ENCODE measurements at regions not wholly inside any gene's neighbourhood (a gene's known extent, or its start where the extent isn't known, plus 50 kb on each side); places are given as distances from the start of the nearest gene placed in this dataset.

- DNase-seq, result no peak
Measured at GRCh38 chr12:20282401-20282800, 85.9 kb upstream of the PDE3A start.

DNA sequence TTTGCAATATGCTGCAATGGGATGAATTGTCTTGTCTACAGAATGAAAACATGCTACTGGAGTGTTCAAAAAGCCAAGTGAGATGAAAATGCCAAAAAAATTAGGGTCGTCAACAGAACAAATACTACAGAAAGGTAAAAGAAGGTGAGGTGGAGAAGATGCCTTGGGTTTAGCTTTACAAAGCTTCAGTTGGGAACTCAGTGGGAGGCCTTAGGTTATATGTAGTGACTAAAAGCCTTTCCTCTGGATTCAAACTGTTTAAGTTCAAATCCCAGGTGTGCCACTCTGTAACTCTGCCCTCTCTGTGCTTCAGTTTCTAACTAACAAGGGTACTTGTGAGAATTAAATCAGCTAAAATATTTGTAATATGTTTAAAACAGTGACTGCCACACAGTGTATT, 84.9 kb upstream of the PDE3A start:
- no peak for DNase-seq

DNA sequence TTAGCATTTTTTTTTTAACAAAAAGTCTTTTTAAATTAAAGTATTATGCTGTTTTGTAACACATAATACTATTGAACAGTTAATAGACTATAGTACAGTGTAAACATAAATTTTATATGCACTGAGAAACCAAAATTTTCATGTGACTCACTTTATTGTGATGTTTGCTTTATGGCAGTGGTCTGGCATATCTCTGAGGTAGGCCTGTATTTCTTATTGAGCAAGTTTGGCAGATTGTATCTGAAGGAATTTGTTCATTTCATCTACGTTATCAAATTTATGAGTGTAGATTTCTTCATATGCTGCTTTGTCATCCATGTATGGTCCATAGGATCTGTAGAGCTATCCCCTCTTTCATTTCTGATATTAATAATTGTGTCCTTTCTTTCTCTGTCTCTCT, 78.8 kb upstream of the PDE3A start:
- no peak for DNase-seq

DNA sequence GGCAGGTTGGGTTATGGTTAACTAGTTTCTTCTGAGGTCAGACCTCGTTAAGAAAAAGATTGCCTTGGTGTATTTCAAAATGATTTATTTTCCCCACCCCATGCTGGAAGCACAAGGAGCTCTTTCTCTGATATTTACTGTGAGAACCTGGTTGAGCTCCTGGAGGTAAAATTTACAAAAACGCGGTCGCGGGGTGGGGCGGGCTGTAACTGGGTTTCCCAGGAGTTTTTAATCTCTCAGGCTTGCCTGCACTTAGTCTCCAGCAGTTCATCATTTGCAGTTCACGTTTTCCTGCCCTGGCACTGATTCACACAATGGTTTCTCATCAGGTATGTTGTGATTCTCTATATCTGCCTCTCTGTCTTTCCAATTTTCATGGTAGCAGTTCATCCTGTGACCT, 67.9 kb upstream of the PDE3A start:
- no peak for DNase-seq

- no peak for DNase-seq
Measured at GRCh38 chr12:20305470-20305869, 62.9 kb upstream of the PDE3A start.

- DNase-seq, result no peak
Measured at GRCh38 chr12:20309504-20310148, 58.7 kb upstream of the PDE3A start.

GRCh38 chr12:20314328-20314727, 54.0 kb upstream of the PDE3A start:
- no peak for DNase-seq

- DNase-seq, result no peak
Measured at GRCh38 chr12:20317554-20317953, 50.8 kb upstream of the PDE3A start.
